NCI-H2171 (cell line): ENCODE measurements at regions not wholly inside any gene's neighbourhood (a gene's known extent, or its start where the extent isn't known, plus 50 kb on each side); places are given as distances from the start of the nearest gene placed in this dataset.

Experiments used
- DNase-seq: peaks from one replicate; lab custom pipeline; 2025; lab: John Stamatoyannopoulos, UW

DNA sequence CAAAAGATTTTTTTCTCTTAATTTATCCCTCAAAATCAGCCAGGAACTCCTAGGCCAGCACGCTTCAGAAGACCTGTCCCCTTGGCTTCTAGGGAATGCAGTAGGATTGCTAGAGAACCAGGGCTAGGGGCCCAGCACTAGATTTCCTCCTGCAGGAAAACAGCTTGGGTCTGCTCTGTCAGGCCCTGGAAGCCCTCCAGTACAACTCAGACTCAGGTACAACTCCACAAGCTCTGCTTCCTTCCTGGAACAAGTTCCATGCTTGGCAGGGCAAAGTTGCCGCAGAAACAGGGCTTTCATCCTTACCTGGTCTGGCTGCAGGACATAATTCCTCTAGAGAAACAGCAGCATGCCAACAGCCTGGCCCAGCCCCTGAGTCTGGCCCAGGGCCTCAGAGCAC is 96.1 kb upstream of the CTNNB1 start:
- DNase-seq = no peak

DNA sequence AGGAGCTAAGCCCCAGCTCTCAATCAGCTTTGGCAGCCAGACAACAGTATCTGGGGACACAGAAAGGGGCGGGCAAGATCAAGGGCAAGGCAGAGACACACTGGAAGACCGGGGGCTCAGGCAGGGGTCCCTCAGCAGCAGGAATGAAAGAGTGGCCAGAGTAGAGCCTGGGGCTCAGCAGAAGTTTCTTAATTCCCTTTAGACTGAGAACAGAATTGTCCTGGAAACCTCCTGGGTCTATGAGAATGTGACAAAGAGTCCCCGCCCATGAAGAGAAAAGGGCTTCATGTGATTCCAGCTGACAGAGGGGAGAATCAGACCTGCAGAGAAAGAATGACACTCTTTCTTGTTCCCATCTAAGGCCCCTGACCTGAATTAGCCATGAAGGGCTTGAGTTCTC is 95.2 kb upstream of the CTNNB1 start:
- no peak for DNase-seq

DNA sequence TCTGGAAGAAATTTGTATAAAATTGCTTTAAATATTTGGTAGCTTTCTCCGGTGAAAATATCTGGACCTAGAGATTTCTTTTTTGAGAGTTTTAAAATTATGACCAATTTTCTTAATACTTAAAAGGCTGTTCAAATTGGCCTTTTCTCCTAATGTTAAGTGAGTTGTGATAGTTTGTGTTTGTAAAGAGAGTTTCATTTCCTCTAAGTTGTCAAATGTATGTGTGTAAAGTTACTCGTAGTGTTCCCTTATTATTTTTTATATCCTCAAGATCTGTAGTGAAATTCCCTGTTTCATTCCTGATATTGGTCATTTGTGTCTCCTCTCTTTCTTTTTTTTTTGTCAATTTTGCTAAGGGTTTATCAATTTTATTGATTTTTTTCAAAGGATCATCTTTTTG is 92.6 kb upstream of the CTNNB1 start:
- DNase-seq = no peak

DNA sequence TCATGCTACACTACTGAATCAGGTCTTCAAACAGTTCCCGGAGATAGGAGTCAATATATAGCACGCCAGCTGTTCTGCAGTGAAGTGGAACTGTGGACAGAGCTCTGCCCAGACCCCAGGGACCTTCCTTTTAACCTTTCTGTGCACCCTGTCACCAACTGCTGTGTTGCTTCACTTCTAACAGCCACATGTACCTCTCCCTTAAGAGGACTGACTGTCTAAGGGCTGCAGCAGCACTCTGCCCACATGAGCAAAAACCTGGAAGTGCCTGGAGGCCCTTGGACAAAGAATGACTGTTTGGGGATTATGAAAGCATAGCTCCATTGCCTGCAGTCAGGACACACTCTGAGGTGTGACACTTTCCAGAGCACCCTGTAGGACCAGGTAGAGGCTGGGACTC is 88.3 kb upstream of the CTNNB1 start:
- DNase-seq = no peak

DNA sequence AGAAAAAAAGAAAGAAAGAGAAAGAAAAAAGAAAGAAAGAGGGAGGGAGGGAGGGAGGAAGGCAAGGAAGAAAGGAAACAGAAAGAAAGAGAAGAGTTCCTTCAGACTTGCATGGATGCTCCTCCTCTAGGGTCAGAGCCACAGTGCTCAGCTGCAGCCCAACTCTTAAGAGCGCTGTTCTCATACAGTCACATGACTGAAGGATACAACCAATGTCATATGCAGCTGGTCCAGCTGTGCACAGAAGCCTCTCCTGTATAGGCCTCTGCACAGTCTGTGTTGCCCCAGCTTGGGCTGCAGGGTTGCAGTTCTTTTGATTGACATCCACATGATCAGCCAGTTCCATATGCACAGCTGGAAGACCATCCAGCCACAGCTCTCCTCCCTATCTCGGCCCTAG is 86.8 kb upstream of the CTNNB1 start:
- DNase-seq = no peak

DNA sequence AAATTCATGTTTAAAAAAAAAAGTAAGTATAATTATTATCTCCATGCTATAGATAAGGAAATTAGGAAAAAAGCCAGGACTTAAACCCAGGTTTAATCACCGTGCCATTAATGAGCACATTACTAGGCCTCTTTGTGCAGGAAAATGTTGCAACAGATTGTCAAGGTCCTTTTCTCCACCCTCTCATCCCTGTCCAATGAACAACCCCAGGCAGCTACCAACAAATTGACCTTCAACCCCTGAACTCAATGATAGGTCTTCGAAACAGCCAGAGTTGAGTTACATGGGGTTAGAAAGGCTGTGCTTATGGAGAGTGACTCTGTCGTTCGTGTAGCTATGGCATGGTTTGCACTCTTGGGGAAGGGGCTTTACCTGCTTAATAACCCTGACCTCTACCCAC is 84.2 kb upstream of the CTNNB1 start:
- DNase-seq = no peak

DNA sequence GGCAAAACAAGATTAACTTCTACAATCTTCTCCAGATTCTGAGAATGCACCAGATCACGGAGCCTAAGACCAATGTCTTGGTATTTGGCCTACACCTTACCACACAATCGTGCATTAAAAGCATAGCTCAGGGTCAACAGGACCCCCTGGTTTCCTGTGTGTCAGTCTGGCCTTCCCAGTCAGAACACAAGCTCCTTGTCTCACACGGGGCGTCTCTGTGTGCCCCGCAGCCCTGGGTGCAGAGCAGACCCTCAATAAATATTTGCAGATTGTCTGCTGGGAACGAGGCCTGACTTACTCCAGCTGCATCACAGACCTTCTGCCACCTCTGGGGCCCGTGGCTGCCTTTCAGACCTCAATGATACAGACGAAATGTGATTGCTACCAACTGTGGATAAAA is 82.5 kb upstream of the CTNNB1 start:
- no peak for DNase-seq

DNA sequence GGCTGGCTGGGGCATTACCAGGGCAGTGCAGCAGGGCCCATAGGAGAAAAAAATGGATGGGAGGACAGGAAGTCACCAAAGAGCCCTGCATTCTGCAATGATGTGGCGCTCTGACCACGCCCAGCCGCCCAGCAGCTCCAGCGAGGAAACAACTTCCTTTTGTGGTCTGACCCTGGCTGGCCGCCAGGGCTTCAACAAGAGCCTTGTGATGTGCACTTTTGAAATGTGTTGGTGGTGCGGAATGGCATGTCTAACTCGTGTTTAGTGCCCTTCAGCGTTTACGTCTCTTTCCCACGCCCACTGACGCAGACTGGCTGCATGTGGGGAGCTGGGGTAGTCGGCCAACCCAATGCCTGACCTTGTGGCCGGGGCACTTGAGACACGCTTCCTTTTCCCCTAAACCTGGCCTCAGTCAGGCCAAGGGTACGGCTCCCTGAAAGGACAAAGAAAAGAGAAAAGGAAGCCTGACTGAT is 81.9 kb upstream of the CTNNB1 start:
- no peak for DNase-seq

DNA sequence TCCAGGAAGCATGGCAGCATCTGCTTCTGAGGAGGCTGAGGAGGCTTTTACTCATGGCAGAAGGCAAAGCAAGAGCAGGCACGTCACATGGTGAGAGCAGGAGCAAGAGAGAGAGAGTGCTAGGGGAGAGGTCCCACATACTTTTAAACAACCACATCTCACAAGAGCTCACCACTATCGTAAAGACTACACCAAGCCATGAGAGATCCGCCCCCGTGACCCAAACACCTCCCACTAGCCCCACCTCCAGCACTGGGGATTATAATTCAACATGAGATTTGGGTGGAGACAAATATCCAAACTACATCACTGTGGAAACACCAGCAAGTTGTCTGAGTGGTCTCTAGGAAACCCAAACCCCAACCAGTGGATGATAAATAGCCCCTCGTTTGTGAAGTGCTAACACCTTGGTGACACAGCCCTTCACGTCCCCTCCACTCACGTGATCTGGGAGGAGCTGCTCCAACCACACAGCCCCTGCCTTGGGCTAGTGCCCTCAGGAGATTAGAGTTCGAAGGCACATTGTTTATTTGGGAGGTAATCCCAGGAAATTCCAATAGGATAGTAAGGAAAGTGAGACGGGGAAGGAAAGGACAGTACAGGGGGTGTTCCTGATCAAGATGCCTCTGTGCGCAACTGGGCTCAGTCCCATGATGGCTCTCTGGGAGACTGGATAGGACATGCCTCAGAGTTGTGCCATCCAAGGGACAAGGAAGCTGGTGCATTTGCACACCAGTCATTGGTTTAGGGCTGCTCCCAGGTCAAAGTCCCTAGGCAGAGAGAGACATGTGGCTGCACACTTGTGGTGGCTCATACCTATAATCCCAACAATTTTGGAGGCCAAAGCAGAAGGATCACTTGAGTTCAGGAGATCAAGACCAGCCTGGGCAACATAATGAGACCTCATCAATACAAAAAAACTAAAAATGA is 80.6 kb upstream of the CTNNB1 start:
- DNase-seq = no peak

DNA sequence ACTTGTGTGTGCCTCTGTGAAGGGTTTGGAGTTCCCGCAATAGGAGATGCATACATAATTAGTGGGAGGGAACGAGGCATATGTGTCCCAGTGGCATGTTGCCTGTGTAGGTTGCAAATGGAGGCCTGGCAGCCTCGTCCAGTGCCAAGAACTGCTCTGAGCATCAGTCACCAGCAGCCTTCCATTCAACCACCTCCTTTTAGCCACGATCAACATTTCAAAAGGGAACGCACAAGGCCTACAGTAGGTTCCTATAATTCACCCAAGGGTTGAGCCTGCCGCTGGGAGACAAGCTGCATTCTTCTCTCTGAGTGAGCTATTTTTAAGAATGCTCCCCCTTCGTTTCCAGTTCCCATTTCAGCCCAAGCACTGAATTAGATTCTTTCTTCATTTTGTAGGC is 78.8 kb upstream of the CTNNB1 start:
- no peak for DNase-seq

DNA sequence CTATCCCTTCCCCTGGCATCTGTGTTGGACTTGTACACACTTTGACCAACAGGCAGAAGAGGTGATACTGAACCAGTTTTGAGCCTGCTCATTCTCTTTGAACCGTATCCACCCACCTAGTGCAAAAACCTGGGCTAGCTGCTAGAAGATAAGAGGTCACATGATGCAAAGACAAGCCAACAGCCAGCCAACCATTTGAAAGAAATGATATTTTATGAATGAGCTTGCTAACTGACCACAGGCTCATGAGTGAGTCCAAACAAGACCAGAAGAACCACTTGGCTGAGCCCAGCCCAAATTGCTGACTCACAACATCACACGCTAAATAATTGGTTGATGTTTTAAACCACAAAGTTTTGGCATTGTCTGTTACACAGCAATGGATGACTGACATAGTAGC is 74.0 kb upstream of the CTNNB1 start:
- no peak for DNase-seq

DNA sequence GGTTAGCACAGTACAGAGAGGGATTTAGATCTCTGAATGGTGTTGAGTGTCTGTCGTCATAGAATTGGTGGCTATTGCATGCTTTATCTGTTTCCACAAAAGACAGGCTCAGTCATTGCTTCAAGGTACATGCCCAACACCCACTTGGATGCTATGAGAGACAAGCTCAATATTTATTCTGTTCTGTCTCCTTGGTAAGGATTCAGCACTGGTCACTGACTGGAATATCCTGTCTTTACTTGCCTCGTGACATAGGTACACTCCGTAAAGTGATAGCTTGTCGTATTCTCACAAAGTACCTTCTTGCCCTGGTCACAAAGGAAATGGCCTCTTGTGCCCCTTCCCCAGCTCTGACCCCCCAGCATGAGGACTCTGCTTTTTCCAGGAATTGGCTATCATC is 72.8 kb upstream of the CTNNB1 start:
- DNase-seq = no peak

DNA sequence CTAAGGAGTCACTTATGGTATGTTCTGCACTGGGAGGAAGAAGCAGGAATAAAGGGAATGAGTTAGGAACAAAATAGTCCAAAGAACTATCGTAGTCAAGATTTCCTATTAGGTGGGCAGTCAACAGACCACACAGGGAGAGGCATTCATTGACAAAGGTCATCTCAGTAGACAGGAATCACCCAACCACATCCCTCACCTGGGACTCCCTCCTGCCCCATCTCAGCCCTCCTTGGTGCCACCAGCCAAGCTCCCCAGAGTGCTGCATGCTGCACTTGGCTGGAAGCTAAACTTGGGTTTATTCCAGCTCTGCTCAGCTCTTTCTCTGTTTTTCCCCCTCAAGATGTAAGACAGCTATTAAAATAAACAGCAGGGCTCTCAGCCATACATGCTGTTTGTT is 72.3 kb upstream of the CTNNB1 start:
- no peak for DNase-seq

DNA sequence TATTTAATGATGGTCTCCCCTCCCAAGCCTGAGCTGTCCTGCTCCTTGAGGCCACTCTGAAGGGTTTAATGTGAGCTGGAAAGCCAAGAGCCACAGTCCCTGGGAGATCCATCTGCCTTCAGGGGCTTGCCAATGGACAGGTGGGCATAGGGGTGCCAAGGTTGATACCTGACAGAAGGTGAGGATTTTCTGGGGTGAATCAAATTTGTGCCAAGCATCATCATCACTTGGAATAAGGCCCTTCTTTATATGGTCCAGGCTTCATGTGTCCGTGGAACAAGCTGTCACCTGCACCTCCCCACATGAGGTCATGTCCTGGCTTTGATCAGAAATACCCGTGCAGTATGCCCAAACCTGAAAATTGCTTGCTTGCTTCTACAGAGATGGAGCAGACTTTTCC is 71.9 kb upstream of the CTNNB1 start:
- no peak for DNase-seq

DNA sequence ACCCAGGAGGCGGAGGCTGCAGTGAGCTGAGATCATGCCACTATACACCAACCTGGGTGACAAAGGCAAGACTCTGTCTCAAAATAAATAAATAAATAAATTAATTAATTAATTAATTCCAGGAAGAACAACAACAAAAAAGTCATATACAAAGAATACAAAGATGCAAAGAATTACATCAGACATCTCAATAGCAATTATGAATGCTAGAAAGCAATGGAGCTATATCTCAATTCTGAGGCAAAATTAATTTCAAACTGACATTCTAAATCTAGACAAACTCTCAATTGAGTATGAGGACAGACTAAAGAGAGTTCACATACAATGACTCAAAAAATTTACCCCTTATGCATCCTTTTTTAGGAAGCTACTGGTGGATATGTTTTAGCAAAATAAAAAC is 69.6 kb upstream of the CTNNB1 start:
- DNase-seq = no peak

DNA sequence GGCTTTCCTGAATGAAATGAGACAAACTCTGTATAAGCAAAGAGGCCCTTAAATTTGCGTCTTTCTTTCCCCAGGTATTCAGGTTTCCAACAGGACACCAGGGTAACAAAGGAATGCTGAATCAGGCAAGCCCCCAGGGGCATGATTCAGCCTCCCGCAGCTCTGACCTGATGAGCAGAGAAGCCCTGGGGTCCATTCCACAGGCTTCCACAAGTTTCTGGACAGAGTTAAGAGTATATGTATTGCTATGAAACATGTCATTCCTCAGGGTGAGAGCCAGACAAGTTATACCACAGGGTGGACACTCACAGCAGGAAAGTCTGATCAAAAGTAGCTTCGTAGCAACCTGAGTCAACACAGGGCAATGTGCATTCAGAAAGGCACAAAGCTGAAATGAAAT is 68.1 kb upstream of the CTNNB1 start:
- no peak for DNase-seq

DNA sequence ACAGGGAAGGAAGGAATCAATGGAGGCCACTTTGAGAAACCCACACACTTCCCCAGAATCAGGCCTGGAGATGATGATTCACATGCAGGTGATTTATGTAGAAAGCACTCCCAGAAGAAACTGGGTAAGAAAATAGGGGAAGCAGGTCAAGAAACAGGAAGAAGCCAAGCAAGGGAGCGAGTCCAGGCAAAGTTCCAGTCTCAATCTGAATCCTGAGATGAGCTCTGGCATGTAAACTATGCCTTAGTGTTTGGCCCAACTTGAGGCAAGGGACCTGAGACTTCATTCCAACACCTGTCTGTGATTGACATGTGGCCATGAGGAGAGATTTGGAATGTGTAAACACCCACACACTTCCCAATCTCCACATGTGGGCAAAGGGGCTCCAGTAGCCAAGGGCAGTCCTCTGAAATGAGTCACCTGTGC is 61.6 kb upstream of the CTNNB1 start:
- no peak for DNase-seq

DNA sequence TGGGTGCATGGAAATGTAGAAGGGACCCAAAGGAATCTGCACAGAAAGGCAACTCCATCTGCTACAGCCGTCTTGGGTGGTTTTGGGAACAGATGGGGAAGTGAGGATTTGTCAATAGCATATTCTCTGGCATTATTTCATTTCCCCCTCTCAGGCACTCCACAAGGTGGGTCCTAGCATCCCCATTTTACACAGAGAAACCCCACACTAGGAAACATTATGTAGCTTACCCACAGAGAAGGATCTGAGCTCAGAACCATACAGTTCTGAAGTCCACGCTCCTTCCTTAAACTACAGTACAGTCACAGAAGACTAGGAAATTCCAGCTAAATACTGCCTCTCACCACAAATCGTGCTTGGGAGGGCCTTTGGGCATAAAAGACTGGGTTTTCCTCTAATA is 61.2 kb upstream of the CTNNB1 start:
- DNase-seq = no peak

DNA sequence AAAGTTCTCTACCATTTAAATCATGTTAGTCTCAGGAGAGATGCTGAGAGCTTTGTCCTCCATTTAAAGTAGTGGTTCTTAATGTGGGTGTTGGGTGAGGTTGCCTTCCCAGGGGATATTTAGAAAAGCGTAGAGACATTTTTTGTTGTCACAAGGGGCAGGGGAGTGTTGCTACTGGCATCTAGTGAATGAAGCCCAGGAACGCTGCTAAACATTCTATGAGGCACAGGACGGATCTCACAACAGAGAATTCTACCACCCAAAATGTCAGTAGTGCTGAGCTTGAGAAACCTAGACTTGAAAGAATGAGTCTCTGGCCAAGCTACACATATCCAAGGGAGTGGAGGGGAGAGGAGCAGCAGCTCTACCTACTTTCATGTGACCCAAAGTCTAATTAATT is 60.7 kb upstream of the CTNNB1 start:
- no peak for DNase-seq

DNA sequence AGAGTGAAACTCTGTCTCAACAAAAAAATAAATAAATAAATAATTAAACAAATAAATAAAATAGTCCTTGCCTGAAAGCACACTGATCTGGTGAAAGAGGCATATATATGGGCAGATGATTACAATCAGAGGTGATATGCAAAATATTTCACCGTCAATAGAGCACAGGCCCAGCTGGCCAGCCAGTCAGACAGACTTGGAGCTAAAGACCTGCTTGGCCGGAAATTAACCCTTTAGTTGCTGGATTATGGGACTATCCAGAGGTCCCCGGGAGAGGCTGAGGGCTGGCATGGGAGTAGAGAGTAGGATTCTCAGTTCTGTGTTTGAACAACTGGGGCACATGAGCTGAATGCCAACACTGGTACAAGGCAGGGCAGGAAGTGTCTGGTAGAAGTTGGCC is 59.1 kb upstream of the CTNNB1 start:
- no peak for DNase-seq

DNA sequence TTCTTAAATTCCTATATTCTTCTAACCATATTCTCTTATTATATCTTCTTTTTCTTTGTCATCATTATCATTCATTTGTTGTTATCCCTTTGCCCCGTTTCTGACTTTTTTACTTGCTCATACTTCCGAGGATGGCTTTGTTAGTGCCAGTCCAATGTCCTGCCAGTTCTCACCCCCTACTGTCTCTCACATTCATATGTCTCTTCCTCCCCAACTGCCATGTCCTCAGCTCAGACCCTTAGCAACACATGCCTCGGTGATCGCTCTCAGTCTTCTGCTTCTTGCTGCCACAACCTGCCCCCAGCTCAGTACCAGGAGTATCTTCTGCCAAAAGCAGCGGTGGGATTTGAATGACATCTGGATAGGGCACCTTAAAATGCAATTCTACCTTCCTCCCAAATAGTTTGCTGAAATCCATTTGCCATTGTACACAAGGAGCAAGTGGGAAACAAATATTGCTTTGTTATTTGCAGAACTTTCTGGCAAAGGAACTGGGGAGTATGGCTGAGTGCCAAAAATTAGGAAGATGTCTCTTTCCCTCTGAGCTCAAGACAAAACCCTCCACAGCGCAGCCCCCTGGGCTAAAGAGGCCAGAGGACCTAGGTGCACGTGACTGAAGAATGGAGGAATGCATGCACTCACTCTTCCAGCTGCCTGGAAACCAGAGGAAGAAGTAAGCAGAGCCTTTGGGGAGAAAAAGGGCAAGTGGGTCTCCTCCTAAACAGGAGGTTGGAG is 57.7 kb upstream of the CTNNB1 start:
- no peak for DNase-seq

DNA sequence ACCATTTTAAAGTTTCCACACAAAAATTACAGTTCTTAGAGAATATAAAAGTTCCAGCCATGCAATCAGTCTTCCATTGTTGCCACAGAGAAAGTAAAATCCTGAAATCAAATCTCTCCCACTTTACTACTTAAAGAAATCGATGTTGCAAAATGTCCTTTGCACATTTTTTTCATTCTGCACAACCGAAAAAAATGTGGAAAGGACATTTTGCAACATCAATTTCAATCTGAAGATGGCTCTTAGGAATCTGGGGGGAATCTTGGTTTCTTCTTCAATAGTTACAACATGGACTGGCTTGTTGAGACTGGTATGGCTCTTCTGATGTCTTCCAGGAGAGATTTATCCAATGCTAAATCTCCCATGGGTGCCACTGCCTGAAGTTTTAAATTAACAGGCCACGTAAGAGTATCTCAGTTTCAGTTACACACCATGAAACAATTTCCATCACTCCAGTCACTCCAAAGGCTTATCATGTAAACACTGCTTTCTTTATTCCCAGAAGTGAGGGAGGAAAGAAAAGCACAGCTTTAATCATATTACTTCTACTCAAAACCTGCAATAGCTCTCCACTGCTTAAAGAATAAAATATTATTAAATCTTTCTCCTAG is 55.8 kb upstream of the CTNNB1 start:
- DNase-seq = no peak

DNA sequence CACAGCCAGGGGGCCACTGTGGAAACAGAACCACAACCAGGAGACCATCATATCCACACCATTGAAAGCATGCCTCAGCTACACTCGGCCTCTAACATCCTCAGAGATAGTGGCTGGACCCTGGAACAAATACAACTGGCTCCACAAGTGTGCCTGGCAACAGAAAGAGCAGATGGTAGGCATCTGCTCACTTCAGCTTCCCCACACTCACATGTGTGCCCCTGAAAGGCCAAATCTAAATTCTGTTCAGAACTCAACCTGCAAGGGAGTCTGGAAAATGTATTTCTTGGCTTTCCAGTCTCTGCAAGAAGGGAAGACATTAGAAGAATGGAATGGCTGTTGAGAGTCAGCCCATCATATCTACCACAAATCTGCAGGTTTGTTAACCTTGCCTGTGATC is 54.7 kb upstream of the CTNNB1 start:
- DNase-seq = no peak
